HEK293 (cell line): ENCODE measurements at regions not wholly inside any gene's neighbourhood (a gene's known extent, or its start where the extent isn't known, plus 50 kb on each side); places are given as distances from the start of the nearest gene placed in this dataset.
"Not testable (repeated sequence)": the region's sequence is repeated elsewhere in the genome, so short reads cannot be mapped to it uniquely, and the experiment has no call there.

Source experiments
- CTCF ChIA-PET: fragments of 350-600 bp; formaldehyde crosslinking; extraction: SDS; loops from one replicate; lab custom pipeline; 2021; ENCODE audit warnings: antibody characterized with exemption; lab: Yijun Ruan, JAX
- POLR2A ChIA-PET: fragments of 300-600 bp; formaldehyde crosslinking; extraction: SDS; loops from one replicate; lab custom pipeline; 2020; ENCODE audit warnings: antibody characterized with exemption, inconsistent platforms; lab: Yijun Ruan, JAX
- H3K27ac ChIP-seq: fragments of 200-500 bp; sonication (Bioruptor generic); 2 replicates; pipeline ENCODE4 v1.5.1; 2014; ENCODE audit warnings: low read depth, low read length, control low read depth, inconsistent platforms; ENCODE audit errors: extremely low read depth
- H3K36me3 ChIP-seq, 2 experiments: fragments of 200-500 bp in 1 of 2; sonication (Bioruptor generic) in 1 of 2; 1 replicate in 1 of 2; 2 replicates in 1 of 2; pipeline ENCODE4 v1.5.1; 2014 to 2017; ENCODE audit warnings: inconsistent platforms in 2 of 2, low read length in 2 of 2; ENCODE audit not compliant: control insufficient read depth in 2 of 2, insufficient read depth in 1 of 2
- H3K4me1 ChIP-seq: fragments of 200-500 bp; sonication (Bioruptor generic); 2 replicates; pipeline ENCODE4 v1.5.1; 2014; ENCODE audit warnings: mild to moderate bottlenecking, low read length, inconsistent platforms; ENCODE audit not compliant: control insufficient read depth, insufficient read depth
- H3K4me3 ChIP-seq: 2 replicates; pipeline ENCODE4 v1.5.1; 2011; ENCODE audit warnings: low read depth, mild to moderate bottlenecking, control low read depth, low read length, moderate library complexity
- H3K9me3 ChIP-seq: fragments of 200-500 bp; sonication (Bioruptor generic); 2 replicates; pipeline ENCODE4 v1.5.1; 2014; ENCODE audit warnings: low read depth, low read length, inconsistent platforms; ENCODE audit not compliant: control insufficient read depth, insufficient read depth
- BCL6B ChIP-seq: fragments of 450-650 bp; formaldehyde crosslinking; IDR thresholded peaks from 2 replicates; pipeline ENCODE4 v1.5.1; 2017; ENCODE audit warnings: missing biosample characterization, missing genetic modification characterization
- FEZF1 ChIP-seq: fragments of 450-650 bp; formaldehyde crosslinking; IDR thresholded peaks from 2 replicates; pipeline ENCODE4 v1.5.1; 2016; ENCODE audit warnings: missing biosample characterization, missing genetic modification characterization
- GLI2 ChIP-seq: fragments of 450-650 bp; formaldehyde crosslinking; IDR thresholded peaks from 2 replicates; pipeline ENCODE4; 2017; ENCODE audit warnings: missing biosample characterization, missing genetic modification characterization, low read depth, borderline replicate concordance
- GLIS1 ChIP-seq: fragments of 450-650 bp; formaldehyde crosslinking; IDR thresholded peaks from 2 replicates; pipeline ENCODE4 v1.5.1; 2016; ENCODE audit warnings: missing biosample characterization, missing genetic modification characterization
- KLF16 ChIP-seq: fragments of 450-650 bp; formaldehyde crosslinking; IDR thresholded peaks from 2 replicates; pipeline ENCODE4 v1.5.1; 2017; ENCODE audit warnings: missing biosample characterization, missing genetic modification characterization
- OSR2 ChIP-seq: fragments of 450-650 bp; formaldehyde crosslinking; IDR thresholded peaks from 2 replicates; pipeline ENCODE4 v1.5.1; 2016; ENCODE audit warnings: missing biosample characterization, missing genetic modification characterization
- PRDM1 ChIP-seq: fragments of 450-650 bp; formaldehyde crosslinking; IDR thresholded peaks from 2 replicates; pipeline ENCODE4; 2016; ENCODE audit warnings: missing biosample characterization, missing genetic modification characterization
- REPIN1 ChIP-seq: fragments of 450-650 bp; formaldehyde crosslinking; IDR thresholded peaks from 2 replicates; pipeline ENCODE4 v1.5.1; 2017; ENCODE audit warnings: missing biosample characterization, missing genetic modification characterization, low read depth
- TRIM28 ChIP-seq: IDR thresholded peaks from 2 replicates; pipeline ENCODE4 v1.6.1; 2011; ENCODE audit warnings: low read length, control low read depth, borderline replicate concordance
- ZBTB21 ChIP-seq: fragments of 450-650 bp; formaldehyde crosslinking; IDR thresholded peaks from 2 replicates; pipeline ENCODE4 v1.5.1; 2017; ENCODE audit warnings: missing biosample characterization, missing genetic modification characterization
- ZNF112 ChIP-seq: fragments of 450-650 bp; formaldehyde crosslinking; IDR thresholded peaks from 2 replicates; pipeline ENCODE4 v1.5.0; 2017; ENCODE audit warnings: missing biosample characterization, missing genetic modification characterization
- ZNF132 ChIP-seq: fragments of 450-650 bp; formaldehyde crosslinking; IDR thresholded peaks from 2 replicates; pipeline ENCODE4 v1.5.1; 2017; ENCODE audit warnings: missing biosample characterization, missing genetic modification characterization, borderline replicate concordance
- ZNF211 ChIP-seq: fragments of 450-650 bp; formaldehyde crosslinking; IDR thresholded peaks from 2 replicates; pipeline ENCODE4 v1.5.1; 2016; ENCODE audit warnings: low read depth, missing biosample characterization, missing genetic modification characterization
- ZNF214 ChIP-seq: fragments of 450-650 bp; formaldehyde crosslinking; IDR thresholded peaks from 2 replicates; pipeline ENCODE4 v1.5.1; 2017; ENCODE audit warnings: missing biosample characterization, mild to moderate bottlenecking, missing genetic modification characterization, borderline replicate concordance
- ZNF223 ChIP-seq: fragments of 450-650 bp; formaldehyde crosslinking; IDR thresholded peaks from 2 replicates; pipeline ENCODE4 v1.5.1; 2016; ENCODE audit warnings: missing biosample characterization, missing genetic modification characterization
- ZNF324 ChIP-seq: fragments of 450-650 bp; formaldehyde crosslinking; IDR thresholded peaks from 2 replicates; pipeline ENCODE4 v1.5.1; 2016; ENCODE audit warnings: missing biosample characterization, missing genetic modification characterization
- ZNF514 ChIP-seq: fragments of 450-650 bp; formaldehyde crosslinking; IDR thresholded peaks from 2 replicates; pipeline ENCODE4 v1.5.1; 2016; ENCODE audit warnings: missing biosample characterization, missing genetic modification characterization
- ZNF558 ChIP-seq: fragments of 450-650 bp; formaldehyde crosslinking; IDR thresholded peaks from 2 replicates; pipeline ENCODE4 v1.5.1; 2016; ENCODE audit warnings: missing biosample characterization, missing genetic modification characterization
- ZNF639 ChIP-seq: fragments of 450-650 bp; formaldehyde crosslinking; IDR thresholded peaks from 2 replicates; pipeline ENCODE4 v1.5.1; 2016; ENCODE audit warnings: missing biosample characterization, missing genetic modification characterization
- ZNF701 ChIP-seq: fragments of 450-650 bp; formaldehyde crosslinking; IDR thresholded peaks from 2 replicates; pipeline ENCODE4 v1.5.1; 2016; ENCODE audit warnings: missing biosample characterization, missing genetic modification characterization
- ZSCAN18 ChIP-seq: fragments of 450-650 bp; formaldehyde crosslinking; IDR thresholded peaks from 2 replicates; pipeline ENCODE4 v1.5.1; 2016; ENCODE audit warnings: missing biosample characterization, missing genetic modification characterization
- ZSCAN23 ChIP-seq: fragments of 450-650 bp; formaldehyde crosslinking; IDR thresholded peaks from 2 replicates; pipeline ENCODE4 v1.5.1; 2016; ENCODE audit warnings: missing biosample characterization, missing genetic modification characterization
- TF ChIP-seq, protein P1 (sequence below): fragments of 450-650 bp; formaldehyde crosslinking; IDR thresholded peaks from 2 replicates; pipeline ENCODE4 v1.5.1; 2017; ENCODE audit warnings: missing biosample characterization, missing genetic modification characterization
- TF ChIP-seq, protein P2 (sequence below): fragments of 450-650 bp; formaldehyde crosslinking; IDR thresholded peaks from 2 replicates; pipeline ENCODE4 v1.5.1; 2016; ENCODE audit warnings: missing biosample characterization, missing genetic modification characterization

- TF ChIP-seq BCL6B (tag by site-specific recombination): no peak
- TF ChIP-seq FEZF1: no peak
- no peak for TF ChIP-seq ZNF701
- TF ChIP-seq, protein P1, sequence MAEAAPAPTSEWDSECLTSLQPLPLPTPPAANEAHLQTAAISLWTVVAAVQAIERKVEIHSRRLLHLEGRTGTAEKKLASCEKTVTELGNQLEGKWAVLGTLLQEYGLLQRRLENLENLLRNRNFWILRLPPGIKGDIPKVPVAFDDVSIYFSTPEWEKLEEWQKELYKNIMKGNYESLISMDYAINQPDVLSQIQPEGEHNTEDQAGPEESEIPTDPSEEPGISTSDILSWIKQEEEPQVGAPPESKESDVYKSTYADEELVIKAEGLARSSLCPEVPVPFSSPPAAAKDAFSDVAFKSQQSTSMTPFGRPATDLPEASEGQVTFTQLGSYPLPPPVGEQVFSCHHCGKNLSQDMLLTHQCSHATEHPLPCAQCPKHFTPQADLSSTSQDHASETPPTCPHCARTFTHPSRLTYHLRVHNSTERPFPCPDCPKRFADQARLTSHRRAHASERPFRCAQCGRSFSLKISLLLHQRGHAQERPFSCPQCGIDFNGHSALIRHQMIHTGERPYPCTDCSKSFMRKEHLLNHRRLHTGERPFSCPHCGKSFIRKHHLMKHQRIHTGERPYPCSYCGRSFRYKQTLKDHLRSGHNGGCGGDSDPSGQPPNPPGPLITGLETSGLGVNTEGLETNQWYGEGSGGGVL (tag by site-specific recombination): no peak
- no peak for TF ChIP-seq REPIN1
Measured at GRCh38 chr3:35257641-35258040, 381.7 kb upstream of the ARPP21 start (continued).

DNA sequence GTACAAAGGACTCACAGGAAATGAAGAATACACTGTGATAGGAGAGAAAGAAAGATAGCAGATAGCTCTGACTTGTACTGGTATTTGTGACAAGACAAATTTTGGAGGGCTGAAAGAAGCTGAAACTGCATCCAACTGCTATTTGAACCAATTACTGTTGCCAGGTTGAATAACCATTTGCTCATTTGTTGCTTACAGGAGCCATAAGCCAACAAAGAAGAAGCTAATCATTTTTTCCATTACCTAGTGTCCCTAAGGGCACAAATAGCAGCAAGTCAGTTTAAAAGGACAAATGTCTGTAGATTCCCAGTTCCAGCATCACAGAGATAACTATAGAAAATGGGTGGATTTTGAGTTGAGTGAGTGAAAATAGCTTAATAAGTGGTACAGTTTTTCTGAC is 376.9 kb upstream of the ARPP21 start:
- Histone ChIP-seq H3K27ac (no peak overlapping the region), H3K36me3 (no peaks in the 10 kb centered on the region), H3K4me3 (no peak overlapping the region), H3K9me3 (no peaks in the 10 kb centered on the region), H3K4me1 (no peaks in the 10 kb centered on the region)
- ChIA-PET CTCF (no interaction called here), POLR2A (no interaction called here)
- TF ChIP-seq ZNF514: no peak
- TF ChIP-seq ZBTB21 (tag by site-specific recombination): no peak
- no peak for TF ChIP-seq ZNF112 (tag by site-specific recombination)
- no peak for TF ChIP-seq ZSCAN18 (tag by site-specific recombination)
- no peak for TF ChIP-seq ZNF211 (tag by site-specific recombination)
- TF ChIP-seq ZNF223: no peak
- TF ChIP-seq ZNF324 (tag by site-specific recombination): no peak

DNA sequence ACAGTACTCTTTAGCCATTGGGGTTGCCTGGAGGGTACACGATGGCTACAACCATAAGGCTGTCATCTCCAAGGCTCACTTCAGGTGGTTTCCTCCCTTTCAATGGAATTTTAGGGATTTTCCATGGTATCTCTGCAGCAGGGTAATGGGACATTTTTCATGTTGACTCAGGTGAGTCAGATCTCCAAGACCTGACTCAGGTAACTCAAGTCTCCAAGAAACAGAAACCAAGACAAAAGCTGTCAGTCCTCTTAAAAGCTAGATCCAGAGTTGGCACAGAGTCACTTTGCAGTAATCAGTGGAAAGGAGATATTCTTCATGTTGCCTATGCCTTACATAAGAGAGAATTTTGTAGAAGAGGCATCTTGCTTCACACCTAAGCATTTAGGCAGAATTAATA is 375.8 kb upstream of the ARPP21 start:
- Histone ChIP-seq H3K4me1 (no peaks in the 10 kb centered on the region), H3K27ac (no peak overlapping the region), H3K9me3 (no peaks in the 10 kb centered on the region), H3K4me3 (no peak overlapping the region), H3K36me3 (no peaks in the 10 kb centered on the region)
- ChIA-PET POLR2A (no interaction called here), CTCF (no interaction called here)
- TF ChIP-seq ZNF214 (tag by site-specific recombination): no peak
- TF ChIP-seq GLIS1 (tag by site-specific recombination): no peak
- TF ChIP-seq ZNF639 (tag by site-specific recombination): no peak
- TF ChIP-seq, protein P2, sequence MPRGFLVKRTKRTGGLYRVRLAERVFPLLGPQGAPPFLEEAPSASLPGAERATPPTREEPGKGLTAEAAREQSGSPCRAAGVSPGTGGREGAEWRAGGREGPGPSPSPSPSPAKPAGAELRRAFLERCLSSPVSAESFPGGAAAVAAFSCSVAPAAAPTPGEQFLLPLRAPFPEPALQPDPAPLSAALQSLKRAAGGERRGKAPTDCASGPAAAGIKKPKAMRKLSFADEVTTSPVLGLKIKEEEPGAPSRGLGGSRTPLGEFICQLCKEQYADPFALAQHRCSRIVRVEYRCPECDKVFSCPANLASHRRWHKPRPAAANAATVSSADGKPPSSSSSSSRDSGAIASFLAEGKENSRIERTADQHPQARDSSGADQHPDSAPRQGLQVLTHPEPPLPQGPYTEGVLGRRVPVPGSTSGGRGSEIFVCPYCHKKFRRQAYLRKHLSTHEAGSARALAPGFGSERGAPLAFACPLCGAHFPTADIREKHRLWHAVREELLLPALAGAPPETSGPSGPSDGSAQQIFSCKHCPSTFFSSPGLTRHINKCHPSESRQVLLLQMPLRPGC (tag by site-specific recombination): no peak
- TF ChIP-seq GLI2: no peak
- TF ChIP-seq ZSCAN18 (tag by site-specific recombination): no peak
- TF ChIP-seq ZSCAN23: no peak
- TF ChIP-seq TRIM28: no peak
- no peak for TF ChIP-seq KLF16
- TF ChIP-seq PRDM1 (tag by site-specific recombination): no peak
- TF ChIP-seq ZNF132 (tag by site-specific recombination): no peak
- TF ChIP-seq ZNF558 (tag by site-specific recombination): no peak
- no peak for TF ChIP-seq OSR2 (tag by site-specific recombination)

- H3K36me3 ChIP-seq, POLR2A ChIA-PET, H3K9me3 ChIP-seq, H3K4me1 ChIP-seq, H3K27ac ChIP-seq, H3K4me3 ChIP-seq: not testable (repeated sequence)
- CTCF ChIA-PET: interaction anchor here (0.6 kb wide), 1 partner anchor 657 kb away, joined by 3 read pairs; no protein-coding TSS in a partner anchor
Measured at GRCh38 chr3:35266065-35266464, 373.3 kb upstream of the ARPP21 start.
